GM12878 (cell line): ENCODE measurements at regions not wholly inside any gene's neighbourhood (a gene's known extent, or its start where the extent isn't known, plus 50 kb on each side); places are given as distances from the start of the nearest gene placed in this dataset.

Experiments
- ATAC-seq: fragments of 200-7000 bp; cut with Tn5 transposase; 3 replicates; pipeline ENCODE4 v1.9.1; 2020; ENCODE audit warnings: mild to moderate bottlenecking, moderate library complexity
- BruUV-seq: library from RNA; stranded (reverse); fragments of 400-500 nt; replicated peaks from 2 replicates; lab custom pipeline; 2021; lab: Mats Ljungman, UMichigan
- CTCF ChIA-PET: fragments of 300-600 bp; sonication (Branson Sonifier 250); formaldehyde crosslinking; extraction: SDS; loops from one replicate; lab custom pipeline; 2021; ENCODE audit warnings: inconsistent platforms; lab: Yijun Ruan, JAX
- POLR2A ChIA-PET: fragments of 350-600 bp; formaldehyde crosslinking; extraction: SDS; loops from one replicate; lab custom pipeline; 2021; ENCODE audit warnings: inconsistent platforms; lab: Charles Lee
- RAD21 ChIA-PET: fragments of 300-600 bp; sonication (Branson Sonifier 250); formaldehyde crosslinking; loops from one replicate; lab custom pipeline; 2023; ENCODE audit warnings: antibody characterized with exemption; ENCODE audit not compliant: unreplicated experiment; lab: Charles Lee
- SMC1A ChIA-PET: fragments of 300-600 bp; sonication (Branson Sonifier 250); formaldehyde crosslinking; loops from one replicate; lab custom pipeline; 2023; ENCODE audit not compliant: unreplicated experiment, uncharacterized antibody; lab: Charles Lee
- DNase-seq: peaks from one replicate; pipeline ENCODE4 v3.0.0-alpha.2; 2011; ENCODE audit warnings: low read depth, low spot score
- FAIRE-seq: peaks from 3 replicates; lab custom pipeline; 2011; peaks lifted over from hg19 to GRCh38; lab: Jason Lieb, UNC
- H2AFZ ChIP-seq: 2 replicates; pipeline ENCODE4 v1.6.0; 2011; ENCODE audit warnings: low read depth, low read length, control low read depth; ENCODE audit not compliant: control insufficient read depth
- H3K27ac ChIP-seq: 2 replicates; pipeline ENCODE4 v1.5.1; 2011; ENCODE audit warnings: control low read depth; ENCODE audit not compliant: control insufficient read depth, insufficient read depth
- H3K27me3 ChIP-seq, 2 experiments: replicated peaks in 1 of 2; 2 replicates each; pipeline versions ENCODE4 v1.6.0 to v1.6.1; 2011; ENCODE audit warnings: low read length in 1 of 2; ENCODE audit not compliant: control insufficient read depth in 2 of 2, insufficient read depth in 2 of 2
- H3K36me3 ChIP-seq, 2 experiments: 2 replicates each; pipeline ENCODE4 v1.5.1; 2011; ENCODE audit warnings: low read length in 1 of 2; ENCODE audit not compliant: control insufficient read depth in 2 of 2, insufficient read depth in 2 of 2
- H3K4me1 ChIP-seq: 2 replicates; pipeline ENCODE4 v1.6.1; 2011; ENCODE audit warnings: mild to moderate bottlenecking, low read length, moderate library complexity, mixed read lengths; ENCODE audit not compliant: control insufficient read depth, insufficient read depth
- H3K4me2 ChIP-seq: 2 replicates; pipeline ENCODE4 v1.6.0; 2011; ENCODE audit warnings: control low read depth; ENCODE audit not compliant: control insufficient read depth, insufficient read depth
- H3K4me3 ChIP-seq: fragments of 200-600 bp; sonication (generic); 2 replicates; pipeline ENCODE4 v1.5.1; 2016
- H3K79me2 ChIP-seq: 2 replicates; pipeline ENCODE4 v1.6.0; 2011; ENCODE audit warnings: low read length; ENCODE audit not compliant: control insufficient read depth, insufficient read depth
- H3K9ac ChIP-seq: 2 replicates; pipeline ENCODE4 v1.8.0; 2011; ENCODE audit warnings: low read length, control low read depth, mixed read lengths; ENCODE audit not compliant: control insufficient read depth, insufficient read depth
- H3K9me3 ChIP-seq: replicated peaks from 3 replicates; pipeline ENCODE4 v1.5.1; 2011; ENCODE audit warnings: mild to moderate bottlenecking, low read length; ENCODE audit not compliant: control insufficient read depth, insufficient read depth
- H4K20me1 ChIP-seq: 2 replicates; pipeline ENCODE4 v1.6.0; 2011; ENCODE audit not compliant: control insufficient read depth, insufficient read depth
- BMI1 ChIP-seq: fragments of 450-650 bp; IDR thresholded peaks from 2 replicates; pipeline ENCODE4 v1.6.1; 2016; ENCODE audit warnings: mild to moderate bottlenecking, moderate library complexity, borderline replicate concordance
- CBX5 ChIP-seq: sonication (generic); IDR thresholded peaks from 2 replicates; pipeline ENCODE4 v1.6.1; 2016; ENCODE audit warnings: low read depth, moderate library complexity, mild to moderate bottlenecking, inconsistent platforms
- EED ChIP-seq: sonication (generic); IDR thresholded peaks from 2 replicates; pipeline ENCODE4 v1.6.1; 2016; ENCODE audit warnings: antibody characterized with exemption, low read depth
- IRF4 ChIP-seq: IDR thresholded peaks from 2 replicates; pipeline ENCODE4 v1.6.1; 2011; ENCODE audit warnings: low read depth, low read length
- NRF1 ChIP-seq: conservative IDR thresholded peaks from 2 replicates; pipeline ENCODE4 v1.6.1; 2011; ENCODE audit warnings: mild to moderate bottlenecking, low read depth, low read length, improper control_type of control experiment
- PKNOX1 ChIP-seq: fragments of 450-650 bp; IDR thresholded peaks from 2 replicates; pipeline ENCODE4 v1.6.1; 2016; ENCODE audit warnings: mild to moderate bottlenecking
- SKIL ChIP-seq: fragments of 450-650 bp; IDR thresholded peaks from 2 replicates; pipeline ENCODE4 v1.6.1; 2017; ENCODE audit warnings: mild to moderate bottlenecking, low read depth, inconsistent platforms; ENCODE audit not compliant: poor library complexity, severe bottlenecking
- TARDBP ChIP-seq: IDR thresholded peaks from 2 replicates; pipeline ENCODE4 v1.6.1; 2016; ENCODE audit warnings: borderline replicate concordance
- ZNF217 ChIP-seq: fragments of 450-650 bp; IDR thresholded peaks from 2 replicates; pipeline ENCODE4 v1.6.1; 2017; ENCODE audit warnings: antibody characterized with exemption, mild to moderate bottlenecking
- WGBS: methylation state at CpG from one replicate; pipeline ENCODE4 v1.1.6; 2016; ENCODE audit warnings: low lambda C conversion rate; ENCODE audit not compliant: insufficient replicate concordance, insufficient coverage; ENCODE audit errors: missing lambda C conversion rate; 5-methylcytosine and 5-hydroxymethylcytosine counted together
- in situ Hi-C: fragments of 300-500 bp; cut with MboI; formaldehyde crosslinking; loops from 9 replicates; pipeline ENCODE4 v1.14.3; 2018; ENCODE audit warnings: mixed read lengths
- intact Hi-C: fragments of 100-400 bp; cut with micrococcal nuclease; formaldehyde crosslinking; loops from one replicate; pipeline ENCODE4 v1.14.2; 2022; ENCODE audit not compliant: unreplicated experiment
- TF ChIP-seq, protein P1 (sequence below): IDR thresholded peaks from 2 replicates; pipeline ENCODE4 v1.6.1; 2011; ENCODE audit warnings: low read depth, mild to moderate bottlenecking, low read length, moderate library complexity, borderline replicate concordance; ENCODE audit errors: extremely low read depth
- TF ChIP-seq, protein P2 (sequence below): fragments of 450-650 bp; conservative IDR thresholded peaks from 2 replicates; pipeline ENCODE4 v1.6.1; 2017; ENCODE audit warnings: mild to moderate bottlenecking, moderate library complexity

DNA sequence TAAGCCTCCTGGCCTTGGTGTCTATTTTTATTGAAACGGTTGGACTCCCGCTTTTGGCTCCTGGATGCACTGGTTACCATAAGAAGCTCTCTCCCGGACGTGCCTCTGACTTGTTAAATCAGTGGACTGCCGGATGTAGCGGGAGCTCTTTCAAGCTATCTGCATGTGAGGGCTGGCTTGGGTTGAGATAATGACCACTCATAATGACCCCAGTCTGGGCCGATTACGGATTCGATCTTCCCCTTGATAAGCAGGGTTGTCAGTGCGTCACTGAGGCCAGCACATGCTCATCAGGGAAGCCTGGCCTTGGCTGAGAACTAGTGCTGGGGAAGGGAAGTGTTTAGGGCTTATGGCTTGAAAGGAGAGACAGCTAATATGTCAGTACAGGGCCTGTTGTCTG is 528.1 kb downstream of the CDH26 start:
- H3K27me3 ChIP-seq = no peaks in the 10 kb centered on the region
- no peaks in the 10 kb centered on the region for H3K79me2 ChIP-seq
- FAIRE-seq (no peak), ATAC-seq (no peak), DNase-seq (no peak)
- no peak overlapping the region for H3K9ac ChIP-seq
- no peak overlapping the region for H2AFZ ChIP-seq
- 64% methylated on average over 10 of the region's 10 CpGs for WGBS
- intact Hi-C loops = no loop called here
- ChIA-PET POLR2A (no interaction called here), CTCF (no interaction called here), SMC1A (no interaction called here), RAD21 (no interaction called here)
- H3K9me3 ChIP-seq = no peaks in the 10 kb centered on the region; the same call in 2 of the 3 replicates
- no TSS peak for BruUV-seq
- no peaks in the 10 kb centered on the region for H3K36me3 ChIP-seq
- in situ Hi-C loops = no loop called here
- no peaks in the 10 kb centered on the region for H3K4me1 ChIP-seq
- no peak overlapping the region for H3K4me2 ChIP-seq
- no peak overlapping the region for H3K27ac ChIP-seq
- TF ChIP-seq SKIL (no peak), BMI1 (no peak), IRF4 (no peak), PKNOX1 (no peak), NRF1 (no peak), EED (no peak), CBX5 (no peak), ZNF217 (no peak), TARDBP (no peak)
- TF ChIP-seq, protein P1, sequence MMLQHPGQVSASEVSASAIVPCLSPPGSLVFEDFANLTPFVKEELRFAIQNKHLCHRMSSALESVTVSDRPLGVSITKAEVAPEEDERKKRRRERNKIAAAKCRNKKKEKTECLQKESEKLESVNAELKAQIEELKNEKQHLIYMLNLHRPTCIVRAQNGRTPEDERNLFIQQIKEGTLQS = no peak
- TF ChIP-seq, protein P2, sequence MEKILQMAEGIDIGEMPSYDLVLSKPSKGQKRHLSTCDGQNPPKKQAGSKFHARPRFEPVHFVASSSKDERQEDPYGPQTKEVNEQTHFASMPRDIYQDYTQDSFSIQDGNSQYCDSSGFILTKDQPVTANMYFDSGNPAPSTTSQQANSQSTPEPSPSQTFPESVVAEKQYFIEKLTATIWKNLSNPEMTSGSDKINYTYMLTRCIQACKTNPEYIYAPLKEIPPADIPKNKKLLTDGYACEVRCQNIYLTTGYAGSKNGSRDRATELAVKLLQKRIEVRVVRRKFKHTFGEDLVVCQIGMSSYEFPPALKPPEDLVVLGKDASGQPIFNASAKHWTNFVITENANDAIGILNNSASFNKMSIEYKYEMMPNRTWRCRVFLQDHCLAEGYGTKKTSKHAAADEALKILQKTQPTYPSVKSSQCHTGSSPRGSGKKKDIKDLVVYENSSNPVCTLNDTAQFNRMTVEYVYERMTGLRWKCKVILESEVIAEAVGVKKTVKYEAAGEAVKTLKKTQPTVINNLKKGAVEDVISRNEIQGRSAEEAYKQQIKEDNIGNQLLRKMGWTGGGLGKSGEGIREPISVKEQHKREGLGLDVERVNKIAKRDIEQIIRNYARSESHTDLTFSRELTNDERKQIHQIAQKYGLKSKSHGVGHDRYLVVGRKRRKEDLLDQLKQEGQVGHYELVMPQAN = no peak
- no peaks in the 10 kb centered on the region for H4K20me1 ChIP-seq
- H3K4me3 ChIP-seq = no peak overlapping the region
